ENCODE measurements at regions not wholly inside any gene's neighbourhood (a gene's known extent, or its start where the extent isn't known, plus 50 kb on each side); places are given as distances from the start of the nearest gene placed in this dataset.

GRCh38 chr1:232259333-232259732 is 370.6 kb downstream of the SIPA1L2 start:
- no peak for TF ChIP-seq CTCF (IDR thresholded peaks at IDR 0.05)
- TF ChIP-seq POLR2A (IDR thresholded peaks at IDR 0.05) = no peak
- no peak for TF ChIP-seq POLR2AphosphoS5 (IDR thresholded peaks at IDR 0.05)
